Calu3 (cell line): ENCODE measurements at regions not wholly inside any gene's neighbourhood (a gene's known extent, or its start where the extent isn't known, plus 50 kb on each side); places are given as distances from the start of the nearest gene placed in this dataset.

Experiments used
- BruUV-seq: library from RNA; stranded (reverse); fragments of 400-500 nt; replicated peaks from 2 replicates; lab custom pipeline; 2021; lab: Mats Ljungman, UMichigan
- CTCF ChIA-PET: fragments of 300-600 bp; sonication (Branson Sonifier 250); formaldehyde crosslinking; loops from one replicate; lab custom pipeline; 2022; ENCODE audit warnings: antibody characterized with exemption; lab: Charles Lee
- DNase-seq: peaks from one replicate; pipeline ENCODE4 v3.0.0; 2022
- H3K27ac Mint-ChIP-seq: one replicate; pipeline ENCODE4 v1.8.0; 2022; ENCODE audit warnings: mixed read lengths; ENCODE audit not compliant: unreplicated experiment
- H3K27me3 Mint-ChIP-seq: one replicate; pipeline ENCODE4 v1.8.0; 2022; ENCODE audit warnings: mixed read lengths; ENCODE audit not compliant: unreplicated experiment
- H3K36me3 Mint-ChIP-seq: one replicate; pipeline ENCODE4 v1.8.0; 2022; ENCODE audit warnings: mild to moderate bottlenecking, moderate library complexity, mixed read lengths; ENCODE audit not compliant: insufficient read depth, unreplicated experiment
- H3K4me1 Mint-ChIP-seq: one replicate; pipeline ENCODE4 v1.8.0; 2022; ENCODE audit warnings: mild to moderate bottlenecking, low read depth, mixed read lengths; ENCODE audit not compliant: unreplicated experiment
- H3K4me3 Mint-ChIP-seq: one replicate; pipeline ENCODE4 v1.8.0; 2022; ENCODE audit warnings: mild to moderate bottlenecking, low read depth, moderate library complexity, mixed read lengths; ENCODE audit not compliant: unreplicated experiment
- H3K9me3 Mint-ChIP-seq: one replicate; pipeline ENCODE4 v1.8.0; 2022; ENCODE audit warnings: low read depth, mixed read lengths; ENCODE audit not compliant: unreplicated experiment
- CTCF ChIP-seq: fragments of 200-600 bp; IDR thresholded peaks from one replicate; pipeline ENCODE4 v1.8.0; 2022; ENCODE audit warnings: antibody characterized with exemption; ENCODE audit not compliant: unreplicated experiment
- intact Hi-C: fragments of 100-400 bp; cut with micrococcal nuclease; formaldehyde crosslinking; loops from one replicate; pipeline ENCODE4 v1.10.0; 2022; ENCODE audit not compliant: unreplicated experiment

GRCh38 chr5:68504306-68504705, 288.8 kb downstream of the PIK3R1 start:
- Mint-ChIP-seq H3K4me1 (peaks cover 8% of the 10 kb centered on the region), H3K9me3 (no peaks in the 10 kb centered on the region), H3K27ac (no peak overlapping the region), H3K27me3 (no peaks in the 10 kb centered on the region), H3K4me3 (no peak overlapping the region), H3K36me3 (no peaks in the 10 kb centered on the region)
- no peak for DNase-seq
- BruUV-seq: no TSS peak
- TF ChIP-seq CTCF: no peak
- intact Hi-C loops: no loop called here
- CTCF ChIA-PET: no interaction called here

- H3K9me3 Mint-ChIP-seq: no peaks in the 10 kb centered on the region
- H3K27me3 Mint-ChIP-seq: no peaks in the 10 kb centered on the region
- CTCF ChIA-PET: interaction anchor here (0.6 to 0.7 kb wide), 2 partner anchors 247 to 272 kb away, joined by 3 to 4 read pairs; no protein-coding TSS in a partner anchor
- intact Hi-C loops: no loop called here
- no peak overlapping the region for H3K27ac Mint-ChIP-seq
- DNase-seq: no peak
- no TSS peak for BruUV-seq
- H3K36me3 Mint-ChIP-seq: no peaks in the 10 kb centered on the region
- H3K4me1 Mint-ChIP-seq: peaks cover 8% of the 10 kb centered on the region
- H3K4me3 Mint-ChIP-seq: no peak overlapping the region
- TF ChIP-seq CTCF: no peak
Observed at GRCh38 chr5:68505917-68506860, 290.6 kb downstream of the PIK3R1 start.

DNA sequence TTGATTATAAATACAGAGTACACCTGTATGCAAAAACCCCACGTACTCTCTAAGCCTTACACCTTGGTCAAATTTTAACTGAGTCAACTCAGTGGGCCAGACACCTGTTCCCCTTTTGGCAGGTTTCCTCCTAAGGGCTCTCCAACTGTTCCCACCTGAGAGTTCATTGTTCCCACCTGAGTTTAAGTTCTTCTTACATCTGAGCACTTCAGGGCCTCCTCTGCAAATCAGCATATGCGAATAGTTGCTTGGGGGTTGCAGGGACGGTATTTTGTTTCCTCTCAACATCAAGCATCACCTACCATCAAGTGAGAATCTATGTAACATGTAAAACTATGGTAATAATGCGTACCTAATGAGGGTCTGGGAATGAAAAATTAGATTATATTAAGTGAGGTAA, 300.0 kb downstream of the PIK3R1 start:
- CTCF ChIA-PET: no interaction called here
- Mint-ChIP-seq H3K27ac (no peak overlapping the region), H3K4me1 (no peaks in the 10 kb centered on the region), H3K9me3 (no peaks in the 10 kb centered on the region), H3K27me3 (no peaks in the 10 kb centered on the region), H3K36me3 (no peaks in the 10 kb centered on the region), H3K4me3 (no peak overlapping the region)
- no peak for DNase-seq
- no TSS peak for BruUV-seq
- TF ChIP-seq CTCF: no peak
- intact Hi-C loops: no loop called here

DNA sequence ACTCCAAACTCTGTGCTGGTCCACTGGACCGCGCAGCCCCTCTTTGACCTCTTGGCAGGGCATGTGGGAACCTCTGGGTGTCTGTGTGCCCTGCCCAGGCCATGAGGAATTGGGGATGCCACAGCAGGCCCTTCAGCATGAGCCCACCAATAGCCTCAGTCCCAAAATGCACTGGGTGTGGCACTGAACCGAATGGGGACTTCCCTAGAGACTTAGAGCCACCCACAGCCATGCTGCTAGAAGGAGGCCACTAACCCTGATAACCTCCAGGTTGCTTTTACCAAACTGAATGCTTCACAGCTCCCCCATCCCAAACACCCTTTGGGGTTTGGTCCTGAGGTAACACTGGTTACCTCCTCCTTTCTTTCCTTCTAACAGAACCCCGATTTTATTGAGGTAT, 302.7 kb downstream of the PIK3R1 start:
- intact Hi-C loops: no loop called here
- no peaks in the 10 kb centered on the region for H3K9me3 Mint-ChIP-seq
- CTCF ChIA-PET: no interaction called here
- H3K36me3 Mint-ChIP-seq: no peaks in the 10 kb centered on the region
- no peaks in the 10 kb centered on the region for H3K4me1 Mint-ChIP-seq
- H3K27me3 Mint-ChIP-seq: no peaks in the 10 kb centered on the region
- H3K27ac Mint-ChIP-seq: no peak overlapping the region
- TF ChIP-seq CTCF: no peak
- no peak overlapping the region for H3K4me3 Mint-ChIP-seq
- no peak for DNase-seq
- no TSS peak for BruUV-seq
